Activated T-helper 2 cell treated with anti-CD3 and anti-CD28 coated beads, Interferon-gamma antibody, Interleukin-2, Interleukin-4, amounts not matched to agents 10 μg/mL and 5 μg/mL and 100 μg/mL, durations not matched to agents 14 hours and 24 hours and 36 hours (primary cell): ENCODE measurements at regions not wholly inside any gene's neighbourhood (a gene's known extent, or its start where the extent isn't known, plus 50 kb on each side); places are given as distances from the start of the nearest gene placed in this dataset.

Experiments used
- DNase-seq: peaks from one replicate; pipeline ENCODE4 v3.0.0; 2021; ENCODE audit warnings: low spot score
- H3K27ac Mint-ChIP-seq: one replicate; pipeline ENCODE4 v1.8.0; 2021; ENCODE audit warnings: mixed read lengths
- H3K27me3 Mint-ChIP-seq: one replicate; pipeline ENCODE4 v1.8.0; 2021; ENCODE audit warnings: low read depth, mixed read lengths
- H3K36me3 Mint-ChIP-seq: one replicate; pipeline ENCODE4 v1.8.0; 2021; ENCODE audit warnings: low read depth, mixed read lengths
- H3K4me1 Mint-ChIP-seq: one replicate; pipeline ENCODE4 v1.8.0; 2021; ENCODE audit warnings: low read depth, mixed read lengths
- H3K4me3 Mint-ChIP-seq: one replicate; pipeline ENCODE4 v1.8.0; 2021; ENCODE audit warnings: low read depth, mild to moderate bottlenecking, moderate library complexity, mixed read lengths
- H3K9me3 Mint-ChIP-seq: one replicate; pipeline ENCODE4 v1.8.0; 2021; ENCODE audit warnings: mixed read lengths
- intact Hi-C: fragments of 100-400 bp; cut with micrococcal nuclease; formaldehyde crosslinking; loops from one replicate; pipeline ENCODE4 v1.15.1; 2023

DNA sequence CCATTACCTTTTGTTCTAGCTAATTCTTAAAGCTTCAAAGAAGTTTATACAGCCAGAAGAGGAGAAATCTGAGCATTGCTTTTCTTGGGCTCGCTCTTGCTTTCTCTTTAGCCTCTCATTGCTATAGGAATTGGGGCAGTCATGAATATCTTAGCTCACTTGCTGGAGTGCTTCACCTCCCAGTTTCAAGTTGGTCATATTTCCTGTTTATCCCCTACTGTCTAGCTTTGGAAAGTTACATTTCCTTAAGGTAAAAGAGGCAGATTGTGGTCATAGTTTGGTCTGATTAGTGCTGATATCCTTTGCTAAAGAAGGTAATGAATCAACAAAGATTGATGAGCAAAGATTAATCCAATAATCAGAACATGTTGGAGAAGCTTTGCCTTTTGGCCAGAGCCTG, 77.7 kb upstream of the GLI3 start:
- Mint-ChIP-seq H3K4me1 (no peaks in the 10 kb centered on the region), H3K4me3 (no peak overlapping the region), H3K9me3 (peaks cover 6% of the 10 kb centered on the region), H3K36me3 (no peaks in the 10 kb centered on the region), H3K27me3 (no peaks in the 10 kb centered on the region), H3K27ac (no peak overlapping the region)
- intact Hi-C loops: no loop called here
- no peak for DNase-seq

DNA sequence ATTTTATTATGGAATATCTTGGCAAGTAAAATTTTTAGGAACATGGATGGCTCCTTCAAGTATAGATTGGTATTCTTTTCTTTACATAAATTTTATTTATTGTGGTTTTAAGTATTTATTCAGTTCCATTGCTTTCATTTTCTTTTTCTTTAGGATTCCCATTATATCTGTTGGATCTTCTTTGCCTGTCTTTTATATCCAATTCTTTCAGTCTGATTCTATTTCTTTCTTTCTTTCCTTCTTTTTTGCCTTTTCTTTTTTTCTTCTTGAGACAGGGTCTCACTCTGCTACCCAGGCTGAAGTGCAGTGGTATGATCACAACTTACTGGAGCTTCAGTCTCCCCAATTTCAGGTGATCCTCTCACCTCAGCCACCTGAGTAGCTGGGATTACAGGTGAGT, 74.2 kb upstream of the GLI3 start:
- no peak overlapping the region for H3K4me3 Mint-ChIP-seq
- H3K27ac Mint-ChIP-seq: no peak overlapping the region
- H3K4me1 Mint-ChIP-seq: no peaks in the 10 kb centered on the region
- no peaks in the 10 kb centered on the region for H3K36me3 Mint-ChIP-seq
- intact Hi-C loops: no loop called here
- no peak for DNase-seq
- no peaks in the 10 kb centered on the region for H3K27me3 Mint-ChIP-seq
- H3K9me3 Mint-ChIP-seq: peaks cover 6% of the 10 kb centered on the region

DNA sequence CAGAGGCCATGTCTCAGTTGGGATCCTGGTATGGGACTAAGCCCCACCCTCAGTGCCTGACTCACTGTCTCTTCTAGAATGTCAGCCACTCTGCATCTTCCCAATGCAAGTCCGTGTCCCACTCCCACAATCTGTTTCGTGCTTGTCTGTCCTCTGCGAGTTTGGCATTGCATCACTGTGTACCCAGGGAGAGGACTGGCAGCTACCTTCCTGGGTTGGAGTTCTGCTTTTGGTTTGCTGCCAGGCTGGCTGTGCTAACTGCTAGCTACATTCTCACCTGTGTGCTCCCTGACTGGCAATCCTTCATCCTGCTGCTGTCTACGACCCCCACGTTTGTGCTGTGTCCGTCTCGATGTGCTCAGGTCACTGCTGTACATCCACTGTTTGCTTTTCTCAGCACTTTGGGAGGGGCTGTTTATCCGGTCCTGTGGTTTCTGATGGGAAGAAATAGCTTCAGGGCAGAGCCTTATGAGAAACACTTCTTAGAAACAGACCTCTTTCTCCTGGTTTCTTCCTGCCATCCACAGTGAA, 56.0 kb upstream of the GLI3 start:
- no peak overlapping the region for H3K4me3 Mint-ChIP-seq
- no peak for DNase-seq

GRCh38 chr7:42289473-42289872, 52.5 kb upstream of the GLI3 start:
- no peak for DNase-seq
- Mint-ChIP-seq H3K27ac (no peak overlapping the region), H3K9me3 (no peaks in the 10 kb centered on the region), H3K36me3 (no peaks in the 10 kb centered on the region), H3K27me3 (no peaks in the 10 kb centered on the region), H3K4me3 (no peak overlapping the region), H3K4me1 (no peaks in the 10 kb centered on the region)
- intact Hi-C loops: no loop called here

More for the DNA sequence above, 56.0 kb upstream of the GLI3 start:
- Mint-ChIP-seq H3K27ac (no peak overlapping the region), H3K27me3 (no peaks in the 10 kb centered on the region), H3K36me3 (no peaks in the 10 kb centered on the region), H3K4me1 (no peaks in the 10 kb centered on the region), H3K9me3 (no peaks in the 10 kb centered on the region)
- intact Hi-C loops: no loop called here
